HG03066 (cell line): ENCODE measurements at regions not wholly inside any gene's neighbourhood (a gene's known extent, or its start where the extent isn't known, plus 50 kb on each side); places are given as distances from the start of the nearest gene placed in this dataset.

ENCODE experiments used
- ATAC-seq: cut with Tn5 transposase; IDR thresholded peaks from one replicate; pipeline ENCODE4 v1.9.1; 2021; ENCODE audit warnings: low read depth; ENCODE audit not compliant: unreplicated experiment

DNA sequence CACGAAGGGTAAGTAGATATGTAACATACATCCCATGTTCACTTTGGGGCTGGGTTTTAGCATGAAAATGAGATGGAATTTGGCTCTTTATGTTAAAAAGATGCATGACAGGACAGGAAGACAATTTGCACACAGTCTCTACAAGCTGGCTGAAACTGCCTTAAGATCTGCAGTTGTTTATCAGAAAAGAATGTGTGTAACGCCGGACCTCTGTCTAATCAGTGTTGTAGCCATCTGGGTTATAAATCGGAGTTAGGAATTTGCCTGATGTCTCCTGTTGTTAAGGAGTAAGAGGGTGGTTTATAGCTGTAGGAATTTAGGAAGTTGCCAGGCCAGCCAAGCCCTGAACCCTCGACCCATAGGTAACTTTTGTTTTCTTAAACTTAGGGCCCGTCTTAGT is 562.9 kb upstream of the FAT1 start:
- no peak for ATAC-seq

GRCh38 chr4:187289371-187289770 is 565.7 kb upstream of the FAT1 start:
- ATAC-seq = no peak

GRCh38 chr4:187294861-187295260 is 571.2 kb upstream of the FAT1 start:
- no peak for ATAC-seq

- ATAC-seq = no peak
Observed at GRCh38 chr4:187301923-187302322, 578.3 kb upstream of the FAT1 start.

DNA sequence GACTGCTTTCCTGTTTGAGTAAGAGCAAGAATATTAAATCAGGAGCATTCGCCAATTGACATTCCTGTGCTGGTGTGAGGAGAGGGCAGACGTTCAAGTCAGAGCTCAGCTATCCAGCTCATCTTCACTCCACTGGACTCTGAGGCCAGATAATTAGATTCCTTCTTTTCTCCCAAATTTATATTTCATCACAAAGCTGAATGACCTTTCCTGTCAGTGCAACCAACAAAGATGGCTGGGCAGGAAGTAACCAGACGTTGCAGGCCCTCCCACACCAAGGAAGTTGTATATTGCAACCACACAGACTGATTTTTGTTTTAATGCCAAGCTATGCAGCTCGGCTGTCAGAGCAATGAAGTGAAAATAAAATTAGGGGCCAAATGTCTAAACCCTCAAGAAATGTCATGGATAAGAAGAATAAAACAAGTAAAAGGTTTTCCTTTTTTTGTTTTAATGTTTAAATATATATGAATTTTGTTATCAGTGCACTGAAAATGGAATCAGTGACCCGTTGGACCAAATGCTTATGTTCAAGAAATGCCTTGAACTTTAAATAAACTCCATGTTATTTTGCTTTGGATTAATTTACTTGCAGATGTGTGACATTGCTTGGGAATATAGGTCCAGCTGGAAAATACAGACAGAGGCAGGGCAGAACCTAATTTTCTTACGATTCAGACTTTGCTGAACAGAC is 578.9 kb upstream of the FAT1 start:
- ATAC-seq = no peak

DNA sequence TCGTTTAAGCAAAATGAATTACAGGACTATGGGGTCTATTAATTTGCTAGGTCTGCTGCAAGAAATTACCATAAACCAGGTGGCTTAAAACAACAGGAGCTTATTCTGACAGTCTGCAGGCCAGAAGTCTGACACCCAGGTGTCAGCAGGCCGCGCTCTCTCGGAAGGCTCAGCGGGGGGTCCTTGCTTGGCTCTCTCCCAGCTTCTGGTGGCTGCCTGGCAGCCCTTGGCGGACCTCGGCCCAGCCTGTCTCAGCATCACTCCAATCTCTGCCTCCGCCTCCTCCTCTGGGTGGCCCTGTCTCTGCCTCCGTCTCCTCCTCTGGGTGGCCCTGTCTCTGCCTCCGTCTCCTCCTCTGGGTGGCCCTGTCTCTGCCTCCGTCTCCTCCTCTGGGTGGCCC is 580.5 kb upstream of the FAT1 start:
- no peak for ATAC-seq

- ATAC-seq = no peak
Observed at GRCh38 chr4:187307131-187307530, 583.5 kb upstream of the FAT1 start.

- no peak for ATAC-seq
Observed at GRCh38 chr4:187309456-187309855, 585.8 kb upstream of the FAT1 start.

GRCh38 chr4:187312299-187312698 is 588.6 kb upstream of the FAT1 start:
- ATAC-seq = no peak

DNA sequence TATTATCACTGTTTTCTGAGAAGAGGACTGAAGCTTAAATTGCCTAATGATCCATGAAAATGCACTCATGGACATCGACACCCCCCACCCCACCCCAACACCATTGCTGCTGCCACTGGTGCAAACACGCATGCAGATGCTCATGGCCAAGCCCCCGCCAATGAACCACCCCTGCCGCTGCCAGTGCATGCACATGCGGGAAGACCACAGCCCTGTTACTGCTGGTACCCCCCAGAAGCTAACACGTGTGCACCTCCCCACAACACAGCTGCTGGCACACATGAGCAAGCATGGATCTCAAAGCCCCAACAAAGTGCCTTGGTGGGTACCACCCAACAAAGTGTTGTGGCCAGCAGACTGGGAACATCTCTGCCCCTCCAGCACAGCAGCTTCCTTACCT is 594.1 kb upstream of the FAT1 start:
- no peak for ATAC-seq

DNA sequence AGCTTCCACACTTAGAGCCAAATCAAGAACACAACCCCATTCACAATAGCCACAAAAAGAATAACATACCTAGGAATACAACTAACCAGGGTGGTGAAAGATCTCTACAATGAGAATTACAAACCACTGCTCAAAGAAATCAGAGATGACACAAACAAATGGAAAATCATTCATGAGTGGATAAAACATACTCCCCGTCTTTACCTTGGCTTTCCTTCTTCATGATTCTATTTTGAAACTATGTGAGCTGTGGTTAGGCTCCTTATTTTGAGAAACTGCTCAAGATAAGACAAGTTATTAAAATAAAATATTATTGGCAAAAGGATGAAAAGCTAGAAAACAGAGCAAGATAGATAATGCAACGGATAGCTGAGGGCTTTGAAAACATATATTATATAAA is 598.1 kb upstream of the FAT1 start:
- no peak for ATAC-seq

DNA sequence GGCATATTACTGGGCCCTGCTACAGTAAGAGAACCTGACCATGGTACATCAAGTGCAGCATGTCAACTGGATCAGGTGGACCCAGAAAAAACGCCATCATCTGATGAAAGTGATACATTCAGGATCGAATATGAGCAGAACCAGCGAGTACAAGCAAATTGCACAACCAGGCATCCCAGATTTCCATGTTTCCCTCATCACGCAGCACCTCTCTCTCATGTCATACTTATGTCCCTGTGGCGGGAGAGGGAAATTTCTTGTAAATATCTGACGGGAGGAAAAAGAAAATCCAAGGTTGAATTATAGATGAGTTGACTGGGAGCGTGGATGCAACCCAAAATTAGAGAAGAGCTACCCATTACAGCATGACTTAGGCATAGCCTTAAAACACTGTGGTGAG is 608.5 kb upstream of the FAT1 start:
- no peak for ATAC-seq

GRCh38 chr4:187333151-187333550 is 609.5 kb upstream of the FAT1 start:
- no peak for ATAC-seq

DNA sequence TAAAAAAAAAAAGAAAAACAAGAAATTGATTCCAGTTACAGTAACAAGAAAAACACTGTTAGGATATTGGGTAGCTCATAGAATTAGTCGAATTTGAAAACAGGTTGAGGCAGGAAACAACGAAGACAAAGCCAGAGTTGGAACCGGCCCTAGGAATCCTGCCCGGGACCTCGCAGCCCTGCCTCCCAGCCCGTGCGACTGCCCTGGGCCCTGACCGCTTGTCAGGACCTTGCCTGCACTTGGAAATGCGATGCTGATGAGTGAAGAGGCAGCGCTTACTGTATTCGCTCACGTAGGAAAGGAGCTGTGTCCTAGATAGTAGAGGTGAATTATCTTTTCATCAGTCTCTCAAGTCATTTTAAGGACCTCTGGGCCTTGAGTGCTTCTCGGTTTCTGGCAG is 611.7 kb upstream of the FAT1 start:
- no peak for ATAC-seq

DNA sequence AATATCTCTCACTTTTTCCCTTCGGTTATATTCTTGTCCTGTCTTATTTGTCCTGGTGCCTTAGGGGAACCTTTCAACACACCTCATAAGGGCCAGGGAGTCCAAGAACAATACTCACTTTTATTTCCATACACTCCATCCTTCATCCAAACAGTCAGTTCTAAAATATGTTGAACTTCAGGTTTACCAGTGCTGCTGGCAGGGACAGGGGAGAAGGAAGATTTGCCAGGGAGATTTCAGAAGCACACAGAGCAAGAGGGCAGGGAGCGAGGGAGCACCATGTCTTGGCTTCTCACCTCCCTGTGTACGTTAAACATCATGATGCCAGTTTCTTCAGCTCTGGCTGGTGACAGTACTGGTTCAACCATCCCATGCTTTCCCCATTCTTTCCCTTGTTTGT is 631.1 kb upstream of the FAT1 start:
- no peak for ATAC-seq

DNA sequence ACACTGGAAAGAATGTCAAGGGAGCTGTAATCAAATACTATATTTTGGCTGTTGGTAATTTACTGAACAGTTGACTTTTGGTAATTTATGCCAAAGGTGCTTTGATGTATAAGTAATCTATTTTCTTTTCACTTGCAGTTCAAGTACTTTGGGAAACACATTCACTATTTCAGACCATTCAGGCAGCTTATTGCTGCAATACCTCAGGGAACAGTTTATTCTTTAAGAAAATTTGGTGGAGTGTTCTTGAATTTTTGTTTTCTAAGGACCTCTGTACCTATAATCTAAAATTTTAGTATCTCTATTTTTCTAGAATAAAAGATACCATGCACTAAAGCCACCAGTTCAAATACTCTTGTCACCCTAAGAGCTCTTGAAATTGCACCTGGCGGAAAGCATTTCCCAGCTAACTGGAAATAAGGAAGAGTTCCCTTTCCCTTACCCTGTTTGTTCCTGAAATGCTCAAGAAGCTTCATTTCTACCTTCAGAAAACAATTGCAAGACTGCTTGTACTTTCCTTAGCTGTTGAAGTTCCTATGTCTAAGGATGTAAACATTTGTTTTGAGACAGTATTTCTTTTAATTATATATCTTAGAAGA is 633.5 kb upstream of the FAT1 start:
- no peak for ATAC-seq

GRCh38 chr4:187357821-187358220 is 634.2 kb upstream of the FAT1 start:
- ATAC-seq = no peak

GRCh38 chr4:187362937-187363857 is 632.4 kb upstream of the ZFP42 start:
- ATAC-seq = no peak

GRCh38 chr4:187364401-187364800 is 631.2 kb upstream of the ZFP42 start:
- no peak for ATAC-seq

DNA sequence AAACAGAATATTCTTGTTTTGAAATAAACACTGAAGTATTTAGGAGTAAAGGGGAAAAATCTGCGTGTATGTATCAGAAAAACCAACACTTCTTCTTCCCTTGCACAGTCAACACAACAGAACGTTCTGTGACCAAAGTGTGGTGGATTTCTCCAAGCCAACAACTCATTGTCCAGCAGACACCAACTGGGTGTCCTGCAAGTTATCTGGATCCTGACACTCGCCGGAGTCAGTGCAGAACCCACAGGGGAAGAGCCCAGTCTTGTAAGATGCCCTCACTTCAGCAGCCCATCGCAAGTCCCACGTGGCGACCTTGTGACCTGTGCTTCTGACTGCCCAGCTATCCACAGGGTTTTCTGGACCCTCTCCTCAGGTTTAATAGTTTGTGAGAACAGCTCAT is 630.7 kb upstream of the ZFP42 start:
- no peak for ATAC-seq

DNA sequence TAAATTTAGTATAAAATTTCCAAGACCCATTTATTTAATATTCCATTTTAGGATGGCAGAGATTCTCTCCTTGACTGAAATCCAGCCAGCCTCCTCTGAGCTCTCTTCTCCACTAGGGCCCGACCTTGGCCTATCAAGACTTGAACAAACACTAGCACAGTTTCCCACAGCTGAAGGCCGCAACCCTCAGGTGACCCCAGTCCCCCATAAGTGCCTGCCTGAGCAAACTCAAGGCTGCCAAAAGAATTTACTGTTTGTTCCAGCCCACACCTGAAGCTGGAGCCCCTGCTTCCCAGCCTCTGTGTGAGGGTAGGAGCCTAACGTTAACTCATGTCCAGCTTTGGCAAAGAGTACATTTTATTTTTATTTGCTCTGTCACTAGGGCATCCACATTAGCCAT is 629.0 kb upstream of the ZFP42 start:
- ATAC-seq = no peak

- no peak for ATAC-seq
Observed at GRCh38 chr4:187370918-187371317, 624.7 kb upstream of the ZFP42 start.
